Bronchial epithelial cell (primary cell): ENCODE measurements at regions not wholly inside any gene's neighbourhood (a gene's known extent, or its start where the extent isn't known, plus 50 kb on each side); places are given as distances from the start of the nearest gene placed in this dataset.

Experiments used
- DNase-seq: peaks from one replicate; pipeline ENCODE4 v3.0.0-alpha.2; 2010; ENCODE audit warnings: low read depth
- FAIRE-seq: peaks from 2 replicates; lab custom pipeline; 2011; peaks lifted over from hg19 to GRCh38; lab: Jason Lieb, UNC
- H3K27me3 ChIP-seq: 2 replicates; pipeline ENCODE4 v1.5.1; 2011; ENCODE audit warnings: low read length; ENCODE audit not compliant: control insufficient read depth, insufficient read depth
- H3K36me3 ChIP-seq: 2 replicates; pipeline ENCODE4 v1.5.1; 2011; ENCODE audit warnings: low read length; ENCODE audit not compliant: control insufficient read depth, insufficient read depth
- H3K4me3 ChIP-seq: 2 replicates; pipeline ENCODE4 v1.5.1; 2011; ENCODE audit warnings: mild to moderate bottlenecking, low read depth, low read length, control low read depth
- TF ChIP-seq, protein P1 (sequence below): IDR thresholded peaks from 2 replicates; pipeline ENCODE4 v1.5.1; 2011; ENCODE audit warnings: mild to moderate bottlenecking, moderate library complexity, low read length, control low read depth, inconsistent platforms; ENCODE audit not compliant: insufficient read depth, severe bottlenecking

DNA sequence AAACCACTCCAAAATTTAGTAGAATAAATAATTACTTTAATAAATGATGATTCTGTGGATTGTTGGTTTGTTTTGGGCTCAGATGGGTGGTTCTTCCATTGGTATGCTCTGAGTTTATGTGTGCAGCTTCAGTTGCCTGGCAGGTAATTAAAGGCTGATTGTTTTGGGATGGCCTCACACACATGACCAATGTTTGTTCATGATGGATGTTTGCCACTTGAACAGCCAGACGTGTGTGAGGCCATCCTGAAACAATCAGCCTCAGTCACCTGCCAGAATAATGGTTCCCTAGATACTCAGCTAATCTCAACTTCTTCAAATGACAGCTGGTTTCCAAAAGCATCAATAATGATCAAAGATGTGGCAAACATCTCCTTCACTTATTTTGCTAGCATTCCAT is 352.5 kb upstream of the GULP1 start:
- no peak for FAIRE-seq

DNA sequence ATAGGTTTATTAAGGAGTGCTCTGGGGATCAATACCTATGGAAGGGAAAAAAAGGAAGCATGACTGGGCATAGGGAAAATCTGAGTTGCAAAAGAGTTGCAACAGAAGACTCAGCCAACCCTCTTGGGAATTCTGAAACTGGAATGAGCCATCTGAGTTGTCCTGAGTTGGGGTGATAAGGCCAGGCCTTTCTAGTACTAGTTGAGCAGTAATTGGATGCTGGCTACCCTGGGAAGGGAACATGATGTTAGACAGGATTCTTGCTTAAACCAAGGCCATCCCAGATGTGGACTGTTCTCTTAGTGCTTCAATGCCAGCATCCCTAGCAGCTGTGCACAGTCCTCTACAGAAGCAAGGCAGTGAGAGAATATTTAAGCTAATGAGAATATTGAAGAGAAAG is 348.8 kb upstream of the GULP1 start:
- no peak for DNase-seq
- H3K27me3 ChIP-seq = no peaks in the 10 kb centered on the region
- TF ChIP-seq, protein P1, sequence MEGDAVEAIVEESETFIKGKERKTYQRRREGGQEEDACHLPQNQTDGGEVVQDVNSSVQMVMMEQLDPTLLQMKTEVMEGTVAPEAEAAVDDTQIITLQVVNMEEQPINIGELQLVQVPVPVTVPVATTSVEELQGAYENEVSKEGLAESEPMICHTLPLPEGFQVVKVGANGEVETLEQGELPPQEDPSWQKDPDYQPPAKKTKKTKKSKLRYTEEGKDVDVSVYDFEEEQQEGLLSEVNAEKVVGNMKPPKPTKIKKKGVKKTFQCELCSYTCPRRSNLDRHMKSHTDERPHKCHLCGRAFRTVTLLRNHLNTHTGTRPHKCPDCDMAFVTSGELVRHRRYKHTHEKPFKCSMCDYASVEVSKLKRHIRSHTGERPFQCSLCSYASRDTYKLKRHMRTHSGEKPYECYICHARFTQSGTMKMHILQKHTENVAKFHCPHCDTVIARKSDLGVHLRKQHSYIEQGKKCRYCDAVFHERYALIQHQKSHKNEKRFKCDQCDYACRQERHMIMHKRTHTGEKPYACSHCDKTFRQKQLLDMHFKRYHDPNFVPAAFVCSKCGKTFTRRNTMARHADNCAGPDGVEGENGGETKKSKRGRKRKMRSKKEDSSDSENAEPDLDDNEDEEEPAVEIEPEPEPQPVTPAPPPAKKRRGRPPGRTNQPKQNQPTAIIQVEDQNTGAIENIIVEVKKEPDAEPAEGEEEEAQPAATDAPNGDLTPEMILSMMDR = no peak
- no peaks in the 10 kb centered on the region for H3K36me3 ChIP-seq
- H3K4me3 ChIP-seq = no peak overlapping the region
- FAIRE-seq = no peak

More for the DNA sequence above, 352.5 kb upstream of the GULP1 start:
- DNase-seq = no peak
- no peaks in the 10 kb centered on the region for H3K36me3 ChIP-seq
- TF ChIP-seq, protein P1 = no peak
- no peak overlapping the region for H3K4me3 ChIP-seq
- H3K27me3 ChIP-seq = no peaks in the 10 kb centered on the region

DNA sequence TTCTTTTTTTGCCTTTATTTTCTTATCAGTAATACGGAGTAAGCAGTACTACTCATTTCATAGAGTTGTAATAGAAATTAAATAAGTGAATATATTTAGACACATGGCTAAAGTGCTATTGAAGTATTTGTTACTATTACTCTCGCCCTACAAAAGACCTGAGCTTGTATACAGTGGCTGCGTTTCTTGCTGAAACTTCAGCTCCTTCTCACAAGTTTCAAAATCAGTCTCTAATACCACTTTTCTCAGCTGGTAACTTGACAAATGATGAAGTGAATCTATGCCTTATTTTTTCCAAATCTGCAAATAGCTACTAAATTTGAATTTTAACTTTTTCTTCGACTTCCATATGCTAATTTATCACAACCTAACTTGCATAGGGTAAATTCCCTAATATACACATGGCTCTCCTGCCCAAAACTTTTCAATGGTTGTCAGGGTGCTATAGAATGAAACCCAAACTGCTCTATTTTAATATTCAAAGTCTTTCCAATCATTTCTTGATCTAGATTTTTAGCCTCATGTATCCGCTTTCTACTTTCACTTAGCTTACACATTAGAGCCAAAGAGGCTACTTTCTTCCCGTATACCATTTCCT is 347.8 kb upstream of the GULP1 start:
- Histone ChIP-seq H3K27me3 (no peaks in the 10 kb centered on the region), H3K36me3 (no peaks in the 10 kb centered on the region), H3K4me3 (no peak overlapping the region)
- FAIRE-seq (no peak), DNase-seq (no peak)
- TF ChIP-seq, protein P1 = no peak

DNA sequence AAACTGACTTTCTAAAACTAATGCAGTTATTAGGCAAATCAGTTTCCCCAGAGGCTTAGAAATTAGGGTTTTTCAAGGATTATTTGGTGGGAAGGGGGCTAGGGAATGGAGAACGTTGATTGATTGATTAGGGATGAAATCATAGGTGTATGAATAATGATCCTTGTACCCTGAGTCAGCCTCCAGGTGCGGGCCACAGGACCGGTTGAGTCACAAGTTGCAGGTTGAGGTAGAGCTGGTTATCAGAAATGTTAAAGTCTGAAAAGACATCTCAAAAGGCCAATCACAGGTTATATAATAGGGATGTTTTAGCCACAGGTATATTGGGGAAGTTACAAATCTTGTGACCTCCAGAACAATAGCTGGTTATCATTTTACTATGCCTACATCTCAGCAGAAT is 341.8 kb upstream of the GULP1 start:
- Histone ChIP-seq H3K36me3 (no peaks in the 10 kb centered on the region), H3K4me3 (no peak overlapping the region), H3K27me3 (no peaks in the 10 kb centered on the region)
- DNase-seq = no peak
- FAIRE-seq = no peak
- TF ChIP-seq, protein P1 = no peak

DNA sequence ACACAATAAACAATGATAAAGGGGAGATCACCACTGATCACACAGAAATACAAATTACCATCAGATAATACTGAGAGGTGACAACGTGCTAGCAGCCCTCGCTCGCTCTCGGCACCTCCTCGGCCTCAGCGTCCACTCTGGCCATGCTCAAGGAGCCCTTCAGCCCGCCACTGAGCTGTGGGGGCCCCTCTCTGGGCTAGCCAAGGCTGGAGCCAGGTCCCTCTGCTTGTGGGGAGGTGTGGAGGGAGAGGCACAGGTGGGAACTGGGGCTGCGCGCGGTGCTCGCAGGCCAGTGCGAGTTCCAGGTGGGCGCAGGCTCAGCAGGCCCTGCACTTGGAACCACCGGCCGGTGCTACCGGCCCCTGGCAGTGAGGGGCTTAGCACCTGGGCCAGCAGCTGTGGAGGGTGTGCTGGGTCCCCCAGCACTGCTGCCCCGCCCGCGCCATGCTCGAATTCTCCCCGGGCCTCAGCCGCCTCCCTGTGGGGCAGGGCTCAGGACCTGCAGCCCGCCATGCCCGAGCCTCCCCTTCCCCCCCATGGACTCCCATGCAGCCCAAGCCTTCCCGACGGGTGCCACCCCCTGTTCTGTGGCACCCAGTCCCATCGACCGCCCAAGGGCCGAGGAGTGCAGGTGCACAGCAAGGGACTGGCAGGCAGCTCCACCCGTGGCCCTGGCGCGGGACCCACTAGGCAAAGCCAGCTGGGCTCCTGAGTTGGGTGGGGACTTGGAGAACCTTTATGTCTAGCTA is 340.0 kb upstream of the GULP1 start:
- no peak for DNase-seq
- Histone ChIP-seq H3K36me3 (no peaks in the 10 kb centered on the region), H3K4me3 (no peak overlapping the region), H3K27me3 (no peaks in the 10 kb centered on the region)
- FAIRE-seq = no peak
- TF ChIP-seq, protein P1 = no peak
